T-helper 1 cell treated with Interleukin-12 subunit alpha and Interleukin-12 subunit beta and Interleukin-4 antibody, amounts not matched to agents 30 ng/mL and 1 ng/mL, for 36 hours (primary cell): ENCODE measurements at regions not wholly inside any gene's neighbourhood (a gene's known extent, or its start where the extent isn't known, plus 50 kb on each side); places are given as distances from the start of the nearest gene placed in this dataset.
"Not testable (repeated sequence)": the region's sequence is repeated elsewhere in the genome, so short reads cannot be mapped to it uniquely, and the experiment has no call there.

ENCODE experiments used
- intact Hi-C: fragments of 100-400 bp; cut with micrococcal nuclease; formaldehyde crosslinking; loops from one replicate; pipeline ENCODE4 v1.15.1; 2024

DNA sequence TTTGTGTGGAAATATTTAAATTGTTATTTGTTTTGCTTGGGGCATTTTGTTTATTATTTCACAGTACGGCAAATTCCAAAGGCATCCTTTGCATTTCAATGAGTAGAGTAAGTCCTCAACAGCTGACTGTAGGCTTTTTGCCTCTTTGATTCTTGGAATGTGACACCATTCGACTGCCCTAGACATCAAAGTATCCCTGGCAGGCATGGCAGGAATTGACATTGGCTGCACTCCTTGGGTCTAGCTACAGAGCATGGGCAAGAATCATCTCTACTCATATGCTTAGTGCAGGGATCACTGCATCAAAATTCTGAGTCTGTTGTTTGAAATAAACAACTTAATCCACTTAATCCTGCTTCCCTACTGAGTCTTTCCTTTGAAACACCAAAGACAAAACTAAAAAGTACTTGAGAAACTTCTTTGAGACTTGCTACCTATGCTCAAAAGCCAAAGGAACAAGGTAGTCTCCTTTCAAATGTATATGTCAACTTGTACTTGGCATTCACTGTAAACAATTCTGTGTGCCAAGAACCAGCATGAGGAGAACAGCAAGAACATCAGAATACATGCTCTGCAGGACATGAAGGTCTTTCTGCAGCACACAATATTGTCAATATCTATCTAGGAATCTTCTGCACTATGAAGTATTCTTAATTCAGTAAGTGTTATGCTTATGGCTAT lies 1569.0 kb upstream of the FLRT2 start:
- intact Hi-C loops = no loop called here

DNA sequence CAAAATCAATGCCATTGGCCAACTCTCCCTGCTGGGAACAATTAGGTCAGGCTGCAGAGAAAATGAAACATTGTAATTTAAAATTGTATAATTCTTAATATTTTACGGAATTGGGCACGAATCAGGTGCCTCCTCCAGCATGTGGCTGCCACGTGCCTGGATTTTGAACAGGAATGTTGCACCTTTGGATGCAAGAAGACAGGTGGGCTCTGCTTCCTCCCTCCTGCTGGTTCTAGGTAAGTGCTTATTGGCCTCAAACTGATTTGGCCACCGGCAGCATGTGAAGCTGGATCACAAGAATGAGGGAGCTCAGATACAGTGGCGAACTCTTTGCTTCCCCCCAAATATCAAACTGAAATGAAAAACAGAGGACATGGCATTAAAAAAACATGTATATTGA lies 1559.9 kb upstream of the FLRT2 start:
- intact Hi-C loops = no loop called here

DNA sequence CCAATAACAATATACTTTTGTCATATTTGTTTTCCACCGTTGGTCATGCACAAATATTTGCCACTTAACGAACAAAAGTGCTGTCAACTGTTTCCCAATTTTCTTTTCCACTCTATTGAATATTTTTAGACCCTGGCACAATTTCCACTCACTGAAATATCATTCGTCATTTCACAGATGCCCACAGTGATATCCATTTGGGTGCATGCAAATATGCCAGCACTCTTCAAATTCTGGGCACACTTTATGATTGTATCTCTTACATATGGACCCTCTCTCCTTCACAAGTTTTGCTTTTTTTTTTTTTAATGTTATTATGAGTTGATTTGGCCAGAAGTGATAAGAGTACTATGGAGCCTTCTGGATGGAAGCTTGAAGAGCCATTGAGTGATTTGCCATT lies 1557.3 kb upstream of the FLRT2 start:
- intact Hi-C loops = no loop called here

DNA sequence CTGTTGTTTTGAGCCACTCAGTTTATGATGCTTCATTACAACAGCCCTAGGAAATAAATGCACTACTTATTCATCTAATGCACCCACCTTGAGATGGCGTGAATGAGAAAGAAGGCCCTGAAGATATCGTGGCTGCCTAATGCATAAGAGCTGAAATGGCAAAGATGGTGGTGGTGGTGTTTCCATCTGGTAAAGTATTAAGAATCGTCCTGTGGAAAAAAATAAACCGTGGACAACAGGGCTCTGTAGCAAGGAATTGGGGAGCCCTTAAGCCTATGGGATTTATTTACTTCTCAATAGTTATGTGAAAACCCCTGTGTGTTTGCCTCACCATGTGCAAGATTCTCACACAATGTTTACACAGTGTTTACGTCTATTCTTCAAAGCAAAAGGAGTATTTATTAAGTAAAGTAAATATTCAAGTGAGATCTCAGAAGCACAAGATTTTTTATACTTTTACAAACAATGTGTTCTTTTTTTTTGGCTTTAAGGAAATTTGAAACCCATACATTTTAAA lies 1555.2 kb upstream of the FLRT2 start:
- intact Hi-C loops = no loop called here

DNA sequence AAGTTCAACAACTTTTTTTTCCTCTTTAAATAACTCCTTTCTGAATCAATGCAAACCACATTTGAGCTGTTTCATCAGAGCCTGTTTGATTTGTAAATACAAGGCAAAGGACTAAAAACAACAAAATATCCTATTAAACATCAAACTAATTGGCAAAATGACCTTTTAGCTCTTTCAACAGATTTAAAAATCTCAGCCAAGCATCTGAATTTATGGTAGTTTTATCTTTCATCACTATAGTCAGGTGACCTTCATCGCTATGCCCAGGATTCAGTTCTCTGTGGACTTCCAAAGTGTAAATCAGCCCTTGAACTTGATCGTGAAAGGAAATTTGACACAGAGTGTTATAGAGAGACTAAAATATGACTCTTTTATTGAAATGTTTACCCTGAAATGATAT lies 1554.5 kb upstream of the FLRT2 start:
- intact Hi-C loops = no loop called here

DNA sequence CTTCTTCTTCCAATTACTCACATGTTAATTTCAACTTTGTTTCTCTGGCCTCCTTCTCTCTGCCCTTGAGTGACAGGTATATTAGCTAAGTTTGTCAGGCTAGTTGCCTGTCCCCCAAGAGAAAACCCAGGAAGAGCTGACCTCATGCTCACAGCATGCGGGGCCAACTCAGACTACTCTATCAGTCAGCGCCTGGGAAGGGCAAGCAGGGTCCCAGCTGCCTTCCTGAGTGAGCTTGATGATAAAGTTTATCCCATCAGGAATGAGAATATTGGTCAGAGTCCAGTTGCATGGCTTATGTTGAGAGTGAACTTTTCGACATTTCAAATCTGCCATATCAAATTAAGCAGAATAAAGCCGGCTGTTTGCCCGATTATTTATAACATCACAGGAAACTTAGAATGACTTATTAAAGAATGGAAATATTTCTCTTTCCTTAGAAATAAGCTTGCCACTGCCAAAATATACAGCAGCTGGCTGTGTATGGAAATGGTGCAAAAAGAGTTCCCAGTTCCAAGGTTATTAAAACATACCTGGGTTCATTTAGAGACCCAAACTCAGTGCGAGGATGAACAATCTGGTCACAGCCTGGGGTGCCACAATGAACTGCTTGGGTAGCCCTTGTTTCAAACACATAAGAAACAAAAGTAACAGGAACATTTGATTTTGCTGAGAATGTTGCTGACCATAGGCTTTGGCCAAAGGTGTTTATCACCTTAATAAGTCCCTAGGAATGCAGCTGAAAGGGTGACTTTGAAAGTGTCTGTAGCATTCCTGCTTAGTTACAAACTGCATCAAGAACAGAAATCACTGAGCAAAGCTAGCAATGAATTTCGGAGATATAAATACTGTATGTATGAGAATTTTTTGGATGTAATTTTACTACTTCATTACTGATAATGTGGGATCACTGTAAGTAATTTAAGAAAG lies 1553.8 kb upstream of the FLRT2 start:
- intact Hi-C loops = no loop called here

DNA sequence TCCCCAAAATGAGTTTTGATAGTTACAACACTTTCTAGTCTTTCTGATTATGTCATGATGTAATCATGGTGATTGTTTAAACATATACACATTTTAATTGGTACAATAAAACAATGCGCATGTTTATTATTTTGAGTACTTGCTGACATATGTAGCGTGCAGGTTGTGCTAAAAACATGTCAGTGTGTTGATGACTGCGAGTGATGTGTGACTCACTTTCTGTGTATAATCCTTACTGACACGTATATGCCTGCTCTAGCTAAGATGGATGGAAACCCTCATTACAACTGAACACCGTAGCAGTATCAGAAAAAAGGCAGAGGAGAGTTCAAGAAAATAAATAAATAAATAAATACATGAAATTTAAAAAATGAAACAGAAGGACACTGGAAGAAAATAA lies 1552.4 kb upstream of the FLRT2 start:
- intact Hi-C loops = no loop called here

DNA sequence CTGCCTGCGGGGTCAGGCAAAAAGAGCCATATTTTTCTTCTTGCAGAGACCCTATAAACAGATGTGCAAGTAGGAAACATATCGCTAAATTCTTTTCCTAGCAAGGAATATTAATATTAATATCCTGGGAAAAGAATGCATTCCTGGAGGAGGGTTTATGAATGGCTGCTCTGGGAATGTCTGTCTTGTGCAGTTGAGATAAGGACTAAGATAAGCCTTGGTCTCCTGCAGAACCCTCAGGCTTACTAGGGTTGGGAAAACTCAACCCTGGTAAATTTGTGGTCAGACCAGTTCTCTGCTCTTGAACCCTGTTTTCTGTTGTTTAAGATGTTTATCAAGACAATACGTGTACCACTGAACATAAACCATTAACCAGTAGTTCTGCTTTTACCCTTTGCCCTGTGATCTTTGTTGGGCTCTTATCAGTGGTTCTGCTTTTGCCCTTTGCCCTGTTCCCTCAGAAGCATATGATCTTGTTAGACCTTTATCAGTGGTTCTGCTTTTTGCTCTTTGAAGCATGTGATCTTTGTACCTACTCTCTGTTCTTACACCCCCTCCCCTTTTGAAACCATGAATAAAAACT lies 1548.2 kb upstream of the FLRT2 start:
- intact Hi-C loops = not testable (repeated sequence)

DNA sequence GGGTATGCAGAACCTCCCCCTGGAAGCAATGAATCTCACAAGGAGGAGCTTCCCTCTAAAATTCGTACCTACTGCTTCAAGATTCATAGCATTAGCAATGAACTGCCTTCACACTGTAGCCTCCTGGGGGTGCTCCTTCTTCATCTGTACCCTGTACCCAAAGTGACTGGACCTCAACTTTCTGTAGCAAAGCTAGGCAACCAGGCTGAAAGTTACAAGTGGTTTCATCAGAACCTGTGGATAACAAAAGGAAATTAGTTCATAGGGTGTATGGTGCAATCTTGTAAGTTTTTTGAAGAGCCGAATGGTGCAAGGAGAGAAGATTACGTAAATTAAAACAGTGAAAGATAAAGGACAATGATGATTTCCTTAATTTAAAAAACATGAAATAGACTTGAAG lies 1541.7 kb upstream of the FLRT2 start:
- intact Hi-C loops = no loop called here

DNA sequence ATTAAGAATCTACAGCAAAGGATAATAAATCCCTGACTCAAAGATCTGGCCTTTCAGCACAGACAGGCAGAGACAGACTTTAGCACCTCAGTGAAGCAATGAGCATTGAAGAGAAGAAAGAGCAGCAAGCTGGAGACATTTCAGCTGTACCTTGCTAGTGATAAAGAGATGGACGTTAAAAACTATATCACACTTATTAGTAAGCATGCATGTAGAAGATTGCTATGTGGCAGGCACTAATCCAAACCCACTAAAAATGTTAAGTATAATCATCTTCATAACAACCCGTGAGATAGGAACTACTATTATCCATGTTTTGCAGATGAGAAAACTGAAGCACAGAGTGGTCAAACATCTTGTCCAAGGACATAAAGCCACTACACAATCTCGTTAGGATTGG lies 1538.3 kb upstream of the FLRT2 start:
- intact Hi-C loops = no loop called here

DNA sequence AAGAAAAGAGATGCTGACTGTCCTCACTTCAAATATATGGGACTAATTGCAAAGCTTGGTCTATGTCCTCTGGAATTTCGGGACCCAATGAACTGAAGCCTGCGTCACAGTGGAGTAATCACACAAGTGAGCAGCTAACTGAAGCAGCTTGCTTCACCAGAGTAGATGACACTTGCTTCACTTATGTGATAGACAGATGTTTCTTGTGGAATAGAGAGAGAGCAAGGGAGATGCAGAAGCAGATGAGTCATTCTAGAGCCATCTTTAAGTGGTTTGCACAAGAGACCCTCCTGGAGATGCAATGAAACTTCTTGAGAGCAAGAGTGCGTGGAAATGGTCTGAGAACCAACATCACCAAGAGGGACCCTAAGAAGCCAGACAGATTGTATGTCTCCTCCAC lies 1537.1 kb upstream of the FLRT2 start:
- intact Hi-C loops = no loop called here

DNA sequence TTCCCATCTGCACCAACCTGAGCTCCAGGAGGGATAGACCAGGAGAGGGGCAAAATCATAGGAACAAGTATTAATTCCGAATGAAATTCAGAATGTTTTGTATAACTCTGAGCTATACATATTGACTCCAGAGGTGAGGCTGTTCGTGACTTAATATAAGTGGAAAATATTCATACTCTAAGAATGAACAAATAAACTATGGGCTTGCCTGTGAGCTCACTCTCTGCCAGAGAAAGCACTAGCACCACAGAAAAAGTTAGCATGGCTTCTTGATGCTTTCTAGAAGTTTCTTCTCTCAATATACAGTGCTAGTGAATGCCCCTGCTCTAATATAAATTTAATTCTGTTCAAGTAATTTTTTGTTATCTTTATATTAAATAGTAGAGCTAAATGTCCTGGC lies 1536.4 kb upstream of the FLRT2 start:
- intact Hi-C loops = no loop called here

DNA sequence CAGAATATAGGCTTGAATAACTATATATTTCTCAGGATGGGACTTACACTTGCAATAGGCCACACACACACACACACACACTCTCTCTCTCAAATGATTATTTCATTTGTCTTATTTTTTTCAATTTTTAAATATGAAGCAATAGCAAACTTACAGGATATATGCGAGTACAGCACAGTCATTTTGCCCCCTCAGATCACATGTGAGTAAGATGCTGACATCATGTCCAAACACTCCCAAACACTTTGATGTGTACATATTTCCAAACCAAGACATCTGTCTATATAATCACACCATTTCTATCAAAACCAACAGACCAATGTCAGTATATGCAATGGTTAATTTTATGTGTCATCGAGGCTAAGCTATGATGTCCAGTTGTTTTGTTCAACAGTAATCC lies 1535.9 kb upstream of the FLRT2 start:
- intact Hi-C loops = no loop called here

DNA sequence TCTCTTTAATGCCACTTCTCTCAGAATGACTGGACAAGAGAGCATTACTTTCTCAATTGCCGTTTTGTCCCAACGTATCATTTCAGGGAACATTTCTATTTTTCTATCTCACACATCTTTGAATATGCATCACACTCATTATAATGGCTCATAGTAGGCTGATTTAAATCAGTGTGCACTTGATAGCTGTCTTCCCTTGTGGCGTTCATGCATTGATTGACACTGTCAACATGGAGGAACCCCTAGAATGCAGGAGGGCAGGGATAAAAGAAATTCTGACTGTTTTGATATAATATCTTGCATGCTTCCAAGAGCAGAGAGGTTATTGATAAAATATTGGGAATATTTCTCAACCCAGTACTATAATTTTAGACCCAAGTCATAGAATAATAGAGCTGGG lies 1528.9 kb upstream of the FLRT2 start:
- intact Hi-C loops = no loop called here

DNA sequence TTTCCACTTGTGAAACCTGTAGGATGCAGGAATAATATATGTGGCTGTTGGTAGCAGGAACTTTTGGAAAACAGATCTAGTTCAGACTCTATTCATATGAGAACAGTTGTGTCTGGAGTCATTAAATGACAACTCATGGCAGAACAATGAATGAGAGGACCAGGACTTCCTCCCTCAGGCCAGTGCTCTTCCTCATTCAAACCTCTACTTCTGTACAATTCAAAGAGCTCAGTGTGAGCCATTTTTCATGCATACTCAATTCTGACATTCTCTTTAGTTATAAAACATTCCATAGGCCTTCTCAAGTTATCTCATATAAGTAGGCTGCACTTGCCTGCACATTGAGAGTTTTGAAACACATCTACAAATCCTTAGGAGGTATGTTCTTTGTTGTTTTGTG lies 1526.6 kb upstream of the FLRT2 start:
- intact Hi-C loops = no loop called here

DNA sequence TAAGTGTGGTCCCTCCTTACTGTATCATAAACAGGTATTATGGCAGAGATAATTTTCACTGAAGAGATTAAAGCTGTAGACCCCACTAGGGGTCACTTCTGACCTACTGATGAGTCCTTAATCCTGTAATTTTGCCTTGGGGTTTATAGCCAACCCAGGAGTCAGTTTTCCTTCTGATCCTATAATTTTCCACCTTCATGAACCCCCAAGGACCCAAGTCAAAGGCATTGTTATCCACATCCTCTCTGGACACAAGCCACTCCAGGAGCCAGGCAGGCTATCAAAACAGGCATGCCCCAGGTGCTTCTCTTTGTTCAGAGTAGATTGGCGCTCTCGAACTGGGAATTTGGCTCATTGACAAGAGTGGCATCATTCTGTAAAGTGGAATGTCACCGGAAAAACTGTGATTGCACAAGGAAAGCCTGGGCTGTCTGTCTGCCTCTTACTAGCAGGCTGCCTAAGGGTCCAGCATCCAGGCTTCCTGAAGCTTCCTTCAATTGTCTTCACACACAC lies 1523.2 kb upstream of the FLRT2 start:
- intact Hi-C loops = no loop called here

DNA sequence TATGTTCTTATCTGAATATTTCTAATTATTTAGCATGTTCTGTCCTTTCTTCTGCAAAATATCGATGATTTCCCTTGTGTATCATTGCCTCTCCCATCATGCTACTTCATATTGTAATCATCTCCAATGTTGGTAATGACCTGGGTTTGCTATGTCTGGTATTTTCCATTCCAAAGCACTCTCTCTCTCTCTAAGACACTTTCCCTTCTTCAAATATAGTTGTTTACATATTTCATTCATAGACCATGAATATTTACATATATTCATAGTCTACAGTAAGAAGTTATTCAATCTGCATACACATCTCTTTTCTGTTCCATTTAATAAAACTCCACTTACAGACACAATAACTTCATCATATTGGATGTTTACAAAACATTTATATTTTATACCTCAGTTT lies 1516.5 kb upstream of the FLRT2 start:
- intact Hi-C loops = no loop called here

DNA sequence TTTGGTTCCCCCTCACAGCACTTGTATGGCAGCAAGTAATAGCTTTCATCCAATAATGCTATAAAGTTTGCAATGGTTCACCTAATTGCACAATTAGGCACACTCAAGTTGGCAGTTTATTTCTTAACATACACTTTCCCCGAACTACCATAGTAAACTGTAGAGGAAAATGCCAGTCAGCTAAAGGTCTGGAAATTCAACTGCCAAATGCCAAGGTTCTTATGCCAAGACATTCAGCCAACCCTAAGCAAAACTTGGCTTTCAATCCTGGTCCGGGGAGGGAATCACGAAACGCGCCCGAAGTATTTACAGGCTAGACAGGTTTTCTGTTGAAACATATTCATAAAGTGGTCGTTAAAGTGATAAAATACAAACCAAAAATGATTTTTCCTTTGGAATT lies 1512.4 kb upstream of the FLRT2 start:
- intact Hi-C loops = no loop called here

DNA sequence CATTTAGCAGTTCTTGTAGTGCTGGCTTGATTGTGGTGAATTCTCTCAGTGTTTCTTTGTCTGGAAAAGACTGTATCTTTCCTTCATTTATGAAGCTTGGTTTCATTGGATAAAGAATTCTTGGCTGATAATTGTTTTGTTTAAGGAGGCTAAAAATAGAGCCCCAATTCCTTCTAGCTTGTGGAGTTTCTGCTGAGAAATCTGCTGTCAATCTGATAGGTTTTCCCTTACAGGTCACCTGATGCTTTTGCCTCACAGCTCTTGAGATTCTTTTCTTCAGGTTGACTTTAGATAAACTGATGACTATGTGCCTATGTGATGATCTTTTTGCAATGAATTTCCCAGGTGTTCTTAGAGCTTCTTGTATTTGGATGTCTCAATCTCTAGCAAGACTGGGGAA lies 1508.5 kb upstream of the FLRT2 start:
- intact Hi-C loops = no loop called here

DNA sequence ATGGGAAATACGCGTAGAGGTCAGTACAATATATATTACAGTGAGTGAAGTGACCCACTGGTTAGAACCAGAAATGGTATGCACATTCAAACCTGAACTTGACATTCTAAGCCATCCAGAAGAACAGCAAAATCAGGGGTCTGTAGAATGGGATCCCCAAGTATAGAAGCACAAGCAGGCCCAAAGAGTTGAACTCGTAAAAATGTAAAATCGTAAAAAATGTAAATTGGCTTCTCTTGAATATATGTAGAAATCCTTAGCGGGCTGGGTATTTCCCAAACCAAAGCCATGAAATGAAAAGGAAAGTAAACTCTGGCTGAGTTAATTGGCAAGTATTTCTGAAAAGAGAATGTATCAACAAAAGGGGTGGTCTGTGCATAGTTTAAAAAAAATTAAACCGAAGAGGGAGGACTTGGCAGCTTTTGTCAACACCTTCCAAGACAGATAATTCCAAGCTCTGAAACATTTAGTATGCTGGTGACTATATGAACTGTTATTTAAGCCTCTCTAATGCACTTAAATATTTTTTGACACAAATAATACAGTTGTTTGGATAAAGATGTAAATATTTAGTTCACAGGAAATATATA lies 1505.6 kb upstream of the FLRT2 start:
- intact Hi-C loops = no loop called here

DNA sequence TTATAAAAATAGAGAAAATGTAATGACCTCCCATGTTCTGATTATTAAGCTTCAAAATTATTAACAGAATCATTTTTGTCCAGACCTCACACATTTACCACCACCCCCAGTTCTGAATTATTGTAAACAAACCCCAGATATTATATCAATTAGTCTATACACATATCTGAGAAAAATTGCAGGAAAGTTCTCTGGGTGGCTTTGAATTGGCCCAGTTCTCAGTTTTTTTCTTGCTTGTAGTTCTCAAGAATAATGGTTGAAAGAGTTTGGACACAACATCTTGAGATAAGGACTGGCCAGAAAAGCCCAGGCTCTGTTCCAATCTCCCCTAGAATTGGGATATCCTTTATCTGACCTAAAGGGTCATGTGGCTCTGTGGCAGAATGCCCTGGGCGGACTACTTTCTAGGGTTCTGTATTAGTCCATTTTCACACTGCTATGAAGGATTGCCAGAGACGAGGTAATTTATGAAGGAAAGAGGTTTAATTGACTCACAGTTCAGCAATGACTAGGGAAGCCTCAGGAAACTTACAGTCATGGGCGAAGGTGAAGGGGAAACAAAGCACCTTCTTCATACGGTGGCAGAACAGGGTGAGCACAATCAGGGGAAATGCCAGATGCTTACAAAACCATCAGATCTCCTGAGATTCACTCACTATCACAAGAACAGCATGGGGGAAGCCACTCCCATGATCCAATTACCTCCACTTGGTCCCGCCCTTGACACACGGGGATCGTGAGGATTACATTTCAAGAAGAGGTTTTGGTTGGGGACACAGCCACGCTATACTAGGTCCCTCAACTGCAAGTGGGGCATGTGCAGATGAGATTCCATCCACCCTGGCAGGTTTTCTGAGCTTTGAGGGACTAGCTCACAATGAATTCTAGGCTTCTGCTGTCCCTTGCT lies 1504.6 kb upstream of the FLRT2 start:
- intact Hi-C loops = no loop called here
